ENCODE measurements at regions not wholly inside any gene's neighbourhood (a gene's known extent, or its start where the extent isn't known, plus 50 kb on each side); places are given as distances from the start of the nearest gene placed in this dataset.
A peak's percentile ranks its signal among the peaks of the same experiment; 100 is the strongest.
"Not testable (repeated sequence)": the region's sequence is repeated elsewhere in the genome, so short reads cannot be mapped to it uniquely, and the experiment has no call there.

- peak; percentile 88 for DNase-seq
Observed at GRCh38 chr14:106663805-106664410, 1137.5 kb downstream of the TMEM121 start.

- DNase-seq, result peak; percentile 66
Observed at GRCh38 chr14:106665814-106666213, 1139.4 kb downstream of the TMEM121 start.

GRCh38 chr14:106666341-106666740 lies 1140.0 kb downstream of the TMEM121 start:
- no peak for DNase-seq

- DNase-seq, result no peak
Observed at GRCh38 chr14:106670011-106670410, 1143.6 kb downstream of the TMEM121 start.

GRCh38 chr14:106674093-106674492 lies 1147.7 kb downstream of the TMEM121 start:
- DNase-seq, result not testable (repeated sequence)

GRCh38 chr14:106674509-106675125 lies 1148.2 kb downstream of the TMEM121 start:
- DNase-seq, result peak; percentile 81

- not testable (repeated sequence) for DNase-seq
Observed at GRCh38 chr14:106675716-106676115, 1149.3 kb downstream of the TMEM121 start.

- no peak for DNase-seq
Observed at GRCh38 chr14:106679776-106680175, 1153.4 kb downstream of the TMEM121 start.

GRCh38 chr14:106681161-106681560 lies 1154.8 kb downstream of the TMEM121 start:
- no peak for DNase-seq

GRCh38 chr14:106681568-106681967 lies 1155.2 kb downstream of the TMEM121 start:
- no peak for DNase-seq

- no peak for DNase-seq
Observed at GRCh38 chr14:106683631-106684030, 1157.2 kb downstream of the TMEM121 start.

- no peak for DNase-seq
Observed at GRCh38 chr14:106686533-106686932, 1160.2 kb downstream of the TMEM121 start.

- DNase-seq, result no peak
Observed at GRCh38 chr14:106690333-106690891, 1164.0 kb downstream of the TMEM121 start.

GRCh38 chr14:106691601-106692291 lies 1165.4 kb downstream of the TMEM121 start:
- peak; percentile 98 for DNase-seq

GRCh38 chr14:106694638-106695393 lies 1168.4 kb downstream of the TMEM121 start:
- DNase-seq, result peak; percentile 85

GRCh38 chr14:106698620-106699267 lies 1172.4 kb downstream of the TMEM121 start:
- DNase-seq, result not testable (repeated sequence)

- not testable (repeated sequence) for DNase-seq
Observed at GRCh38 chr14:106703651-106704050, 1177.3 kb downstream of the TMEM121 start.

GRCh38 chr14:106706488-106706887 lies 1180.1 kb downstream of the TMEM121 start:
- DNase-seq, result peak; percentile 37

GRCh38 chr14:106710187-106710586 lies 1183.8 kb downstream of the TMEM121 start:
- DNase-seq, result not testable (repeated sequence)

GRCh38 chr14:106712513-106712912 lies 1186.1 kb downstream of the TMEM121 start:
- not testable (repeated sequence) for DNase-seq

- not testable (repeated sequence) for DNase-seq
Observed at GRCh38 chr14:106714446-106715428, 1188.4 kb downstream of the TMEM121 start.

Data from stimulated activated CD8-positive, alpha-beta memory T cell treated with anti-CD3 and anti-CD28 coated beads, Interleukin-4, amount 100 ng/mL, for 48 hours (primary cell).